K562 (cell line): ENCODE measurements at regions not wholly inside any gene's neighbourhood (a gene's known extent, or its start where the extent isn't known, plus 50 kb on each side); places are given as distances from the start of the nearest gene placed in this dataset.

Experiments
- ATAC-seq: fragments of 200-7000 bp; cut with Tn5 transposase; 3 replicates; pipeline ENCODE4 v1.9.1; 2020; ENCODE audit warnings: moderate library complexity
- BruUV-seq: library from RNA; stranded (reverse); fragments of 400-500 nt; replicated peaks from 2 replicates; lab custom pipeline; 2021; lab: Mats Ljungman, UMichigan
- CTCF ChIA-PET: fragments of 300-600 bp; formaldehyde crosslinking; extraction: SDS; loops from one replicate; lab custom pipeline; 2021; ENCODE audit warnings: low intra/inter-chr PET ratio; lab: Yijun Ruan, JAX
- POLR2A ChIA-PET: fragments of 300-600, 350-650 bp; sonication (Branson Sonifier 250); formaldehyde crosslinking; extraction: SDS; loops from one replicate; lab custom pipeline; 2021; ENCODE audit warnings: antibody characterized with exemption, inconsistent platforms; lab: Yijun Ruan, JAX
- DNase-seq, 4 experiments: peaks; one replicate each; pipeline versions ENCODE4 v3.0.0 to v3.0.0-alpha.2; 2011 to 2018; ENCODE audit warnings: low spot score in 3 of 4, mixed read lengths in 3 of 4; ENCODE audit errors: extremely low read depth in 1 of 4
- FAIRE-seq: peaks from 2 replicates; lab custom pipeline; 2011; peaks lifted over from hg19 to GRCh38; lab: Jason Lieb, UNC
- H2AFZ ChIP-seq: 2 replicates; pipeline ENCODE4 v1.6.0; 2011; ENCODE audit warnings: low read depth, low read length, control low read depth, inconsistent platforms
- H3K27ac ChIP-seq: fragments of 200-600 bp; 3 replicates; pipeline ENCODE4 v1.8.0; 2011; ENCODE audit warnings: low read depth, mild to moderate bottlenecking, control low read depth, inconsistent platforms, low read length, moderate library complexity, mixed read lengths; ENCODE audit errors: extremely low read depth
- H3K27me3 ChIP-seq, 2 experiments: fragments of 300-600 bp in 1 of 2; 2 replicates in 1 of 2; 3 replicates in 1 of 2; pipeline versions ENCODE4 v1.6.0 to v1.8.0; 2011; ENCODE audit warnings: inconsistent platforms in 2 of 2, low read length in 2 of 2, mild to moderate bottlenecking in 1 of 2, mixed read lengths in 1 of 2, moderate library complexity in 1 of 2; ENCODE audit not compliant: control insufficient read depth in 2 of 2, insufficient read depth in 2 of 2
- H3K36me3 ChIP-seq: fragments of 300-600 bp; 3 replicates; pipeline ENCODE4 v1.8.0; 2011; ENCODE audit warnings: mild to moderate bottlenecking, low read length, inconsistent platforms; ENCODE audit not compliant: control insufficient read depth, insufficient read depth
- H3K4me1 ChIP-seq, 2 experiments: fragments of 200-600 bp in 1 of 2; replicated peaks in 1 of 2; 2 replicates in 1 of 2; 3 replicates in 1 of 2; pipeline versions ENCODE4 v1.5.1 to v1.8.0; 2011; ENCODE audit warnings: inconsistent platforms in 2 of 2, low read length in 2 of 2, mild to moderate bottlenecking in 1 of 2, mixed read lengths in 1 of 2, moderate library complexity in 1 of 2; ENCODE audit not compliant: control insufficient read depth in 2 of 2, insufficient read depth in 2 of 2
- H3K4me2 ChIP-seq: 2 replicates; pipeline ENCODE4 v1.6.1; 2011; ENCODE audit warnings: low read length, control low read depth, inconsistent platforms, mixed read lengths; ENCODE audit not compliant: insufficient read depth
- H3K4me3 ChIP-seq: fragments of 200-600 bp; sonication (generic), shearing (Covaris generic); 2 replicates; pipeline ENCODE4 v1.5.1; 2016; ENCODE audit warnings: control low read depth, inconsistent platforms
- H3K79me2 ChIP-seq: fragments of 200-600 bp; 3 replicates; pipeline ENCODE4 v1.8.0; 2011; ENCODE audit warnings: low read length, inconsistent platforms; ENCODE audit not compliant: control insufficient read depth, insufficient read depth
- H3K9ac ChIP-seq, 2 experiments: 2 replicates each; pipeline versions ENCODE4 v1.6.0 to v1.6.1; 2011; ENCODE audit warnings: low read depth in 2 of 2, low read length in 2 of 2, control low read depth in 1 of 2, inconsistent platforms in 1 of 2, mild to moderate bottlenecking in 1 of 2, mixed read lengths in 1 of 2; ENCODE audit not compliant: insufficient read depth in 1 of 2
- H3K9me1 ChIP-seq: one replicate; pipeline ENCODE4 v1.6.0; 2011; ENCODE audit warnings: inconsistent platforms, mild to moderate bottlenecking, low read length, moderate library complexity; ENCODE audit not compliant: control insufficient read depth, insufficient read depth
- H3K9me3 ChIP-seq: replicated peaks from 2 replicates; pipeline ENCODE4 v1.5.1; 2011; ENCODE audit warnings: low read depth, low read length, inconsistent platforms; ENCODE audit not compliant: control insufficient read depth, insufficient read depth
- H4K20me1 ChIP-seq: replicated peaks from 2 replicates; pipeline ENCODE4 v1.6.1; 2011; ENCODE audit warnings: low read length, inconsistent platforms, mixed read lengths; ENCODE audit not compliant: control insufficient read depth, insufficient read depth
- BRF1 ChIP-seq: IDR thresholded peaks from 3 replicates; pipeline ENCODE4 v1.6.1; 2011; ENCODE audit warnings: borderline replicate concordance, mild to moderate bottlenecking; ENCODE audit not compliant: insufficient read length; ENCODE audit errors: extremely low read depth
- CBFB ChIP-seq: sonication (generic); formaldehyde crosslinking; IDR thresholded peaks from 2 replicates; pipeline ENCODE4 v1.4.0; 2020; ENCODE audit warnings: mild to moderate bottlenecking, missing genetic modification reagents
- KDM1A ChIP-seq, 2 experiments: fragments of 450-650 bp; IDR thresholded peaks; 2 replicates each; pipeline ENCODE4 v1.6.1; 2016; ENCODE audit warnings: mild to moderate bottlenecking in 2 of 2
- MCM7 ChIP-seq, 2 experiments: fragments of 450-650 bp; IDR thresholded peaks; 2 replicates each; pipeline ENCODE4 v1.6.1; 2016 to 2018
- NFIX ChIP-seq: fragments of 250-450 bp; sonication (Bioruptor Pico); IDR thresholded peaks from 2 replicates; pipeline ENCODE4 v1.4.0; 2020; ENCODE audit warnings: low read depth, mild to moderate bottlenecking, moderate library complexity
- NR1H2 ChIP-seq: sonication (generic); formaldehyde crosslinking; IDR thresholded peaks from 2 replicates; pipeline ENCODE4 v1.4.0; 2020; ENCODE audit warnings: mild to moderate bottlenecking, missing genetic modification reagents
- NUFIP1 ChIP-seq: fragments of 450-650 bp; IDR thresholded peaks from 2 replicates; pipeline ENCODE4 v1.6.1; 2018; ENCODE audit not compliant: partially characterized antibody
- PATZ1 ChIP-seq: fragments of 250-450 bp; sonication (Bioruptor Pico); IDR thresholded peaks from 2 replicates; pipeline ENCODE4 v1.5.0; 2020; ENCODE audit warnings: mild to moderate bottlenecking, borderline replicate concordance
- PHF20 ChIP-seq: fragments of 450-650 bp; IDR thresholded peaks from 2 replicates; pipeline ENCODE4 v1.6.1; 2018; ENCODE audit not compliant: partially characterized antibody
- SIN3B ChIP-seq: fragments of 450-650 bp; IDR thresholded peaks from 2 replicates; pipeline ENCODE4 v1.6.1; 2017; ENCODE audit warnings: low read depth, mild to moderate bottlenecking, moderate library complexity
- STAT5B ChIP-seq: fragments of 250-450 bp; sonication (Bioruptor Pico); IDR thresholded peaks from 2 replicates; pipeline ENCODE4 v1.8.0; 2021; ENCODE audit warnings: mild to moderate bottlenecking, inconsistent platforms
- TRIM28 ChIP-seq: fragments of 450-650 bp; IDR thresholded peaks from 2 replicates; pipeline ENCODE4 v1.6.1; 2017
- ZNF589 ChIP-seq: fragments of 200-800 bp; sonication (Bioruptor generic); IDR thresholded peaks from 2 replicates; pipeline ENCODE4 v1.6.1; 2016; ENCODE audit warnings: low read depth, missing genetic modification characterization, missing compliant biosample characterization
- ZSCAN32 ChIP-seq: fragments of 450-650 bp; formaldehyde crosslinking; IDR thresholded peaks from 2 replicates; pipeline ENCODE4 v1.4.0; 2020; ENCODE audit warnings: mild to moderate bottlenecking, moderate library complexity
- WGBS: fragments of 100-300 bp; shearing (Covaris generic); methylation state at CpG from one replicate; pipeline ENCODE4 v1.1.6; 2016; ENCODE audit warnings: low coverage, mixed read lengths; ENCODE audit not compliant: insufficient coverage; ENCODE audit errors: missing lambda C conversion rate; 5-methylcytosine and 5-hydroxymethylcytosine counted together
- in situ Hi-C: fragments of 300-500 bp; cut with MboI; formaldehyde crosslinking; loops from 4 replicates; pipeline ENCODE4 v1.15.0; 2018; ENCODE audit warnings: inconsistent platforms, mixed read lengths
- intact Hi-C: fragments of 100-400 bp; cut with micrococcal nuclease; formaldehyde crosslinking; loops from 2 replicates; pipeline ENCODE4 v1.14.2; 2022
- TF ChIP-seq, protein P1 (sequence below): sonication (generic); formaldehyde crosslinking; IDR thresholded peaks from 2 replicates; pipeline ENCODE4 v1.8.0; 2022; ENCODE audit warnings: missing genetic modification reagents, mild to moderate bottlenecking, borderline replicate concordance
- TF ChIP-seq, protein P2 (sequence below): sonication (generic); formaldehyde crosslinking; IDR thresholded peaks from 2 replicates; pipeline ENCODE4 v1.8.0; 2023; ENCODE audit warnings: mild to moderate bottlenecking, missing genetic modification reagents
- TF ChIP-seq, protein P3 (sequence below): fragments of 250-450 bp; sonication (Bioruptor Pico); IDR thresholded peaks from 2 replicates; pipeline ENCODE4 v1.4.0; 2020; ENCODE audit warnings: mild to moderate bottlenecking, moderate library complexity

DNA sequence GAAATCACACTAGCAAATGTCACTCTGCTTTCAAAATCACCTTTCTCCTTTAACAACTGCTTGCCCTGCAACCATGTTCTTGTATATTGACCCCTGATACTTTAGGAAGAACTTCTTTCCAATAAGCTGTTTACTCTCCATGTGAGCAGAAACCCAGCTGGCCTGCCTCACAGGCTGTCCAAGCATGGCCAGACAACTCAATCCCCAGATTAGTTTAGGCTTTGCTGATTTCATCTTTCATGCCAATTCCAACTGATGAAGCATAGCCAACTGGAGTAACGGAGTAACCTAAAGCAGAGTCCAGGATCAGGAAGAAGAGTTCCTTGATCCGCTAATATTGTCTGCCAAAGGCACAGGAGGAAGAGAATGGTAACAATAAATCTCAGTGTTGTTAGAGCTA, 56.7 kb upstream of the HTR1A start (continued):
- TF ChIP-seq SIN3B (no peak), NUFIP1 (no peak), MCM7 (IDR thresholded peaks at IDR 0.05) (no peak), NR1H2 (CRISPR knock-in tag) (no peak), STAT5B (CRISPR knock-in tag) (no peak), PATZ1 (CRISPR knock-in tag) (no peak), PHF20 (no peak)
- TF ChIP-seq, protein P1, sequence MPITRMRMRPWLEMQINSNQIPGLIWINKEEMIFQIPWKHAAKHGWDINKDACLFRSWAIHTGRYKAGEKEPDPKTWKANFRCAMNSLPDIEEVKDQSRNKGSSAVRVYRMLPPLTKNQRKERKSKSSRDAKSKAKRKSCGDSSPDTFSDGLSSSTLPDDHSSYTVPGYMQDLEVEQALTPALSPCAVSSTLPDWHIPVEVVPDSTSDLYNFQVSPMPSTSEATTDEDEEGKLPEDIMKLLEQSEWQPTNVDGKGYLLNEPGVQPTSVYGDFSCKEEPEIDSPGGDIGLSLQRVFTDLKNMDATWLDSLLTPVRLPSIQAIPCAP (CRISPR knock-in tag) = no peak

GRCh38 chr5:64015824-64016223, 53.6 kb upstream of the HTR1A start:
- no peaks in the 10 kb centered on the region for H3K36me3 ChIP-seq
- no peaks in the 10 kb centered on the region for H3K9me1 ChIP-seq
- intact Hi-C loops (no loop called here), in situ Hi-C loops (no loop called here)
- no peaks in the 10 kb centered on the region for H3K4me1 ChIP-seq
- WGBS = 0% methylated on average over 1 of the region's 1 CpG
- H3K79me2 ChIP-seq = no peaks in the 10 kb centered on the region
- H3K27me3 ChIP-seq = no peaks in the 10 kb centered on the region
- H3K4me2 ChIP-seq = no peak overlapping the region
- H4K20me1 ChIP-seq = no peaks in the 10 kb centered on the region
- CTCF ChIA-PET = no interaction called here
- no peaks in the 10 kb centered on the region for H3K9me3 ChIP-seq
- POLR2A ChIA-PET = no interaction called here
- H2AFZ ChIP-seq = no peak overlapping the region
- FAIRE-seq = no peak
- H3K4me3 ChIP-seq = no peak overlapping the region
- no peak for ATAC-seq
- DNase-seq = no peak
- no peak overlapping the region for H3K27ac ChIP-seq
- H3K9ac ChIP-seq = no peak overlapping the region
- no TSS peak for BruUV-seq
- TF ChIP-seq, protein P2, sequence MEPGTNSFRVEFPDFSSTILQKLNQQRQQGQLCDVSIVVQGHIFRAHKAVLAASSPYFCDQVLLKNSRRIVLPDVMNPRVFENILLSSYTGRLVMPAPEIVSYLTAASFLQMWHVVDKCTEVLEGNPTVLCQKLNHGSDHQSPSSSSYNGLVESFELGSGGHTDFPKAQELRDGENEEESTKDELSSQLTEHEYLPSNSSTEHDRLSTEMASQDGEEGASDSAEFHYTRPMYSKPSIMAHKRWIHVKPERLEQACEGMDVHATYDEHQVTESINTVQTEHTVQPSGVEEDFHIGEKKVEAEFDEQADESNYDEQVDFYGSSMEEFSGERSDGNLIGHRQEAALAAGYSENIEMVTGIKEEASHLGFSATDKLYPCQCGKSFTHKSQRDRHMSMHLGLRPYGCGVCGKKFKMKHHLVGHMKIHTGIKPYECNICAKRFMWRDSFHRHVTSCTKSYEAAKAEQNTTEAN (CRISPR knock-in tag) = no peak
- no peak for TF ChIP-seq NFIX (CRISPR knock-in tag)
- TF ChIP-seq TRIM28 = no peak
- no peak for TF ChIP-seq BRF1
- no peak for TF ChIP-seq ZNF589 (CRISPR knock-in tag)
- TF ChIP-seq, protein P3, sequence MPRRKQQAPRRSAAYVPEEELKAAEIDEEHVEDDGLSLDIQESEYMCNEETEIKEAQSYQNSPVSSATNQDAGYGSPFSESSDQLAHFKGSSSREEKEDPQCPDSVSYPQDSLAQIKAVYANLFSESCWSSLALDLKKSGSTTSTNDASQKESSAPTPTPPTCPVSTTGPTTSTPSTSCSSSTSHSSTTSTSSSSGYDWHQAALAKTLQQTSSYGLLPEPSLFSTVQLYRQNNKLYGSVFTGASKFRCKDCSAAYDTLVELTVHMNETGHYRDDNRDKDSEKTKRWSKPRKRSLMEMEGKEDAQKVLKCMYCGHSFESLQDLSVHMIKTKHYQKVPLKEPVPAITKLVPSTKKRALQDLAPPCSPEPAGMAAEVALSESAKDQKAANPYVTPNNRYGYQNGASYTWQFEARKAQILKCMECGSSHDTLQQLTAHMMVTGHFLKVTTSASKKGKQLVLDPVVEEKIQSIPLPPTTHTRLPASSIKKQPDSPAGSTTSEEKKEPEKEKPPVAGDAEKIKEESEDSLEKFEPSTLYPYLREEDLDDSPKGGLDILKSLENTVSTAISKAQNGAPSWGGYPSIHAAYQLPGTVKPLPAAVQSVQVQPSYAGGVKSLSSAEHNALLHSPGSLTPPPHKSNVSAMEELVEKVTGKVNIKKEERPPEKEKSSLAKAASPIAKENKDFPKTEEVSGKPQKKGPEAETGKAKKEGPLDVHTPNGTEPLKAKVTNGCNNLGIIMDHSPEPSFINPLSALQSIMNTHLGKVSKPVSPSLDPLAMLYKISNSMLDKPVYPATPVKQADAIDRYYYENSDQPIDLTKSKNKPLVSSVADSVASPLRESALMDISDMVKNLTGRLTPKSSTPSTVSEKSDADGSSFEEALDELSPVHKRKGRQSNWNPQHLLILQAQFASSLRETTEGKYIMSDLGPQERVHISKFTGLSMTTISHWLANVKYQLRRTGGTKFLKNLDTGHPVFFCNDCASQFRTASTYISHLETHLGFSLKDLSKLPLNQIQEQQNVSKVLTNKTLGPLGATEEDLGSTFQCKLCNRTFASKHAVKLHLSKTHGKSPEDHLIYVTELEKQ (CRISPR knock-in tag) = no peak
- TF ChIP-seq ZSCAN32 (CRISPR knock-in tag) = no peak
- TF ChIP-seq KDM1A (IDR thresholded peaks at IDR 0.05) = no peak
- no peak for TF ChIP-seq CBFB (CRISPR knock-in tag)
